HCT116 (cell line): ENCODE measurements at regions not wholly inside any gene's neighbourhood (a gene's known extent, or its start where the extent isn't known, plus 50 kb on each side); places are given as distances from the start of the nearest gene placed in this dataset.

Experiments
- ATAC-seq: fragments of 200-7000 bp; cut with Tn5 transposase; 2 replicates; pipeline ENCODE4 v1.9.1; 2020; ENCODE audit warnings: mild to moderate bottlenecking, moderate library complexity
- BruUV-seq: library from RNA; stranded (reverse); fragments of 400-500 nt; replicated peaks from 2 replicates; lab custom pipeline; 2021; lab: Mats Ljungman, UMichigan
- CTCF ChIA-PET: fragments of 300-600 bp; sonication (Branson Sonifier 250); formaldehyde crosslinking; loops from one replicate; lab custom pipeline; 2021; ENCODE audit warnings: antibody characterized with exemption; lab: Charles Lee
- POLR2A ChIA-PET: fragments of 300-600, 350-600 bp; sonication (Branson Sonifier 250); formaldehyde crosslinking; loops from one replicate; lab custom pipeline; 2021; ENCODE audit warnings: antibody characterized with exemption; lab: Charles Lee
- RAD21 ChIA-PET, 2 experiments: fragments of 300-600 bp; sonication (Branson Sonifier 250); formaldehyde crosslinking; loops; one replicate each; lab custom pipeline; 2023; ENCODE audit warnings: low total read pairs in 2 of 2; ENCODE audit not compliant: uncharacterized antibody in 2 of 2, unreplicated experiment in 2 of 2, low non-redundant PET in 1 of 2; lab: Charles Lee
- DNase-seq: peaks from one replicate; pipeline ENCODE4 v3.0.0-alpha.2; 2010; ENCODE audit warnings: low read depth, low spot score
- H2AFZ ChIP-seq: fragments of 200-600 bp; shearing (Covaris generic), sonication (generic); 2 replicates; pipeline ENCODE4 v1.6.1; 2017; ENCODE audit warnings: low read depth, mixed run types, mixed read lengths, antibody characterized with exemption, low read length; ENCODE audit not compliant: poor library complexity, severe bottlenecking
- H3K27ac ChIP-seq: 2 replicates; pipeline ENCODE4 v1.5.1; 2012; ENCODE audit warnings: low read depth, low read length
- H3K27me3 ChIP-seq: fragments of 200-600 bp; sonication (generic); 2 replicates; pipeline ENCODE4 v1.6.1; 2016; ENCODE audit warnings: mixed run types, low read length, mixed read lengths; ENCODE audit not compliant: insufficient read depth
- H3K36me3 ChIP-seq, 2 experiments: fragments of 200-500 bp in 1 of 2; fragments of 200-600 bp in 1 of 2; sonication (Bioruptor generic) in 1 of 2; sonication (generic) in 1 of 2; 2 replicates each; pipeline versions ENCODE4 v1.5.1 to v1.6.1; 2014 to 2016; ENCODE audit warnings: low read length in 2 of 2, inconsistent platforms in 1 of 2, mixed read lengths in 1 of 2, mixed run types in 1 of 2; ENCODE audit not compliant: insufficient read depth in 2 of 2, control insufficient read depth in 1 of 2
- H3K4me1 ChIP-seq, 2 experiments: fragments of 200-600 bp in 1 of 2; sonication (generic) in 1 of 2; 2 replicates each; pipeline versions ENCODE4 v1.5.1 to v1.6.1; 2012 to 2017; ENCODE audit warnings: low read length in 2 of 2, inconsistent platforms in 1 of 2, mild to moderate bottlenecking in 1 of 2, mixed read lengths in 1 of 2, mixed run types in 1 of 2, moderate library complexity in 1 of 2; ENCODE audit not compliant: insufficient read depth in 2 of 2, control insufficient read depth in 1 of 2
- H3K4me2 ChIP-seq: fragments of 200-600 bp; sonication (generic); 2 replicates; pipeline ENCODE4 v1.6.1; 2017; ENCODE audit warnings: mixed run types, low read length, mixed read lengths
- H3K4me3 ChIP-seq, 2 experiments: fragments of 200-600 bp in 1 of 2; sonication (generic) in 1 of 2; replicated peaks in 1 of 2; 2 replicates each; pipeline ENCODE4 v1.5.1; 2011 to 2016; ENCODE audit warnings: low read length in 2 of 2, control low read depth in 1 of 2, low read depth in 1 of 2, mild to moderate bottlenecking in 1 of 2, mixed read lengths in 1 of 2, mixed run types in 1 of 2
- H3K79me2 ChIP-seq: fragments of 200-600 bp; sonication (generic); 2 replicates; pipeline ENCODE4 v1.6.1; 2017; ENCODE audit warnings: mild to moderate bottlenecking, mixed run types, low read length, moderate library complexity, mixed read lengths; ENCODE audit not compliant: insufficient read depth
- H3K9ac ChIP-seq: fragments of 200-600 bp; sonication (generic); 2 replicates; pipeline ENCODE4 v1.6.1; 2016; ENCODE audit warnings: low read length, mixed read lengths
- H3K9me2 ChIP-seq: fragments of 200-600 bp; sonication (generic), shearing (Covaris generic); 2 replicates; pipeline ENCODE4 v1.6.1; 2017; ENCODE audit warnings: mixed run types, mild to moderate bottlenecking, moderate library complexity; ENCODE audit not compliant: insufficient read depth
- H3K9me3 ChIP-seq, 2 experiments: fragments of 200-500 bp in 1 of 2; fragments of 200-600 bp in 1 of 2; sonication (Bioruptor generic) in 1 of 2; sonication (generic) in 1 of 2; 2 replicates each; pipeline ENCODE4 v1.6.1; 2014 to 2017; ENCODE audit warnings: low read length in 2 of 2, mixed read lengths in 2 of 2, inconsistent platforms in 1 of 2, low read depth in 1 of 2, mild to moderate bottlenecking in 1 of 2, mixed run types in 1 of 2, moderate library complexity in 1 of 2; ENCODE audit not compliant: control insufficient read depth in 1 of 2, insufficient read depth in 1 of 2
- H4K20me1 ChIP-seq: fragments of 200-600 bp; sonication (generic), shearing (Covaris generic); 2 replicates; pipeline ENCODE4 v1.6.1; 2017; ENCODE audit warnings: mixed run types, mild to moderate bottlenecking, moderate library complexity; ENCODE audit not compliant: insufficient read depth
- ATF3 ChIP-seq: IDR thresholded peaks from 2 replicates; pipeline ENCODE4 v1.6.1; 2012
- CEBPB ChIP-seq: IDR thresholded peaks from 2 replicates; pipeline ENCODE4 v1.6.1; 2012; ENCODE audit warnings: low read depth
- CTCF ChIP-seq, 3 experiments: fragments of 200-600 bp in 1 of 3; sonication (generic) in 1 of 3; IDR thresholded peaks in 2 of 3; conservative IDR thresholded peaks in 1 of 3; 2 replicates each; pipeline ENCODE4 v1.5.1; 2012 to 2017; ENCODE audit warnings: low read depth in 2 of 3, low read length in 2 of 3, antibody characterized with exemption in 1 of 3, borderline replicate concordance in 1 of 3, control low read depth in 1 of 3, mild to moderate bottlenecking in 1 of 3, mixed read lengths in 1 of 3, mixed run types in 1 of 3, moderate library complexity in 1 of 3; ENCODE audit not compliant: insufficient read depth in 1 of 3
- EGR1 ChIP-seq: IDR thresholded peaks from 2 replicates; pipeline ENCODE4 v1.6.1; 2012; ENCODE audit warnings: low read depth
- ELF1 ChIP-seq: IDR thresholded peaks from 2 replicates; pipeline ENCODE4 v1.6.1; 2012; ENCODE audit warnings: low read depth, borderline replicate concordance
- EZH2phosphoT487 ChIP-seq: fragments of 200-600 bp; IDR thresholded peaks from 2 replicates; pipeline ENCODE4 v1.6.1; 2018; ENCODE audit warnings: antibody characterized with exemption, borderline replicate concordance
- FOSL1 ChIP-seq: IDR thresholded peaks from 2 replicates; pipeline ENCODE4 v1.6.1; 2012; ENCODE audit warnings: low read depth
- JUND ChIP-seq: IDR thresholded peaks from 2 replicates; pipeline ENCODE4 v1.6.1; 2012
- MAX ChIP-seq: IDR thresholded peaks from 2 replicates; pipeline ENCODE4 v1.6.1; 2012
- POLR2A ChIP-seq: IDR thresholded peaks from 2 replicates; pipeline ENCODE4 v1.7.0; 2011; ENCODE audit warnings: borderline replicate concordance; ENCODE audit not compliant: insufficient read depth, insufficient read length; ENCODE audit errors: extremely low read depth
- REST ChIP-seq: IDR thresholded peaks from 2 replicates; pipeline ENCODE4 v1.6.1; 2012; ENCODE audit warnings: low read depth
- SIN3A ChIP-seq: IDR thresholded peaks from 2 replicates; pipeline ENCODE4 v1.6.1; 2012; ENCODE audit warnings: low read depth
- SP1 ChIP-seq: IDR thresholded peaks from 2 replicates; pipeline ENCODE4 v1.6.1; 2012; ENCODE audit warnings: low read depth
- SRF ChIP-seq: IDR thresholded peaks from 2 replicates; pipeline ENCODE4 v1.6.1; 2012; ENCODE audit warnings: low read depth
- YY1 ChIP-seq: IDR thresholded peaks from 2 replicates; pipeline ENCODE4 v1.6.1; 2011; ENCODE audit warnings: low read length, low read depth, moderate library complexity, mild to moderate bottlenecking; ENCODE audit not compliant: insufficient replicate concordance; ENCODE audit errors: extremely low read depth
- ZBTB33 ChIP-seq: IDR thresholded peaks from 2 replicates; pipeline ENCODE4 v1.6.1; 2011; ENCODE audit warnings: mild to moderate bottlenecking, low read length, moderate library complexity; ENCODE audit not compliant: insufficient replicate concordance; ENCODE audit errors: extremely low read depth
- ZFX ChIP-seq: fragments of 450-650 bp; IDR thresholded peaks from 2 replicates; pipeline ENCODE4 v1.6.1; 2017
- ZNF274 ChIP-seq: fragments of 200-500 bp; sonication (Bioruptor generic); IDR thresholded peaks from 2 replicates; pipeline ENCODE4 v1.6.1; 2014; ENCODE audit warnings: mild to moderate bottlenecking, low read depth, low read length, inconsistent platforms
- intact Hi-C: fragments of 100-400 bp; cut with micrococcal nuclease; formaldehyde crosslinking; loops from 2 replicates; pipeline ENCODE4 v1.10.0; 2022

GRCh38 chr2:191581003-191581402 lies 96.9 kb upstream of the NABP1 start:
- POLR2A ChIA-PET: no interaction called here
- no peaks in the 10 kb centered on the region for H4K20me1 ChIP-seq
- ATAC-seq: no peak

More at GRCh38 chr2:191581003-191581402, 96.9 kb upstream of the NABP1 start:
- H3K27me3 ChIP-seq: no peaks in the 10 kb centered on the region
- H3K9me2 ChIP-seq: no peaks in the 10 kb centered on the region
- TF ChIP-seq ATF3 (no peak), EGR1 (no peak), ELF1 (no peak), ZNF274 (no peak), EZH2phosphoT487 (no peak), ZFX (no peak), CEBPB (no peak), ZBTB33 (no peak), CTCF (IDR thresholded peaks at IDR 0.05 in 2 of 3, conservative IDR thresholded peaks at IDR 0.05 in 1 of 3; ENCODE audit: borderline replicate concordance in 1 of 3, insufficient read depth in 1 of 3, low read depth in 2 of 3, low read length in 2 of 3) (no peak), SP1 (no peak), POLR2A (no peak), FOSL1 (no peak), SRF (no peak), SIN3A (no peak), JUND (no peak), YY1 (no peak), REST (no peak), MAX (no peak)
- no peak overlapping the region for H3K27ac ChIP-seq
- no peak for DNase-seq
- intact Hi-C loops: no loop called here
- ChIA-PET CTCF (no interaction called here), RAD21 (no interaction called here)
- no peak overlapping the region for H2AFZ ChIP-seq
- H3K4me1 ChIP-seq: no peaks in the 10 kb centered on the region
- H3K4me3 ChIP-seq: no peak overlapping the region
- H3K9ac ChIP-seq: no peak overlapping the region
- BruUV-seq: no TSS peak
- H3K79me2 ChIP-seq: no peaks in the 10 kb centered on the region
- no peaks in the 10 kb centered on the region for H3K36me3 ChIP-seq
- H3K9me3 ChIP-seq: no peaks in the 10 kb centered on the region
- no peak overlapping the region for H3K4me2 ChIP-seq
